Fibroblast of the conjunctiva (primary cell): ENCODE measurements at regions not wholly inside any gene's neighbourhood (a gene's known extent, or its start where the extent isn't known, plus 50 kb on each side); places are given as distances from the start of the nearest gene placed in this dataset.

ENCODE experiments used
- DNase-seq: peaks from one replicate; pipeline ENCODE4 v3.0.0-alpha.2; 2010; ENCODE audit warnings: low read depth

- no peak for DNase-seq
These were observed 130.8 kb upstream of the TNFAIP3 start for GRCh38 chr6:137736048-137736818.

- no peak for DNase-seq
These were observed 130.1 kb upstream of the TNFAIP3 start for GRCh38 chr6:137736911-137737310.

- no peak for DNase-seq
These were observed 129.0 kb upstream of the TNFAIP3 start for GRCh38 chr6:137737836-137738596.

- DNase-seq, result no peak
These were observed 128.0 kb upstream of the TNFAIP3 start for GRCh38 chr6:137738931-137739504.

- no peak for DNase-seq
These were observed 127.5 kb upstream of the TNFAIP3 start for GRCh38 chr6:137739544-137739943.

- no peak for DNase-seq
These were observed 126.8 kb upstream of the TNFAIP3 start for GRCh38 chr6:137740091-137740755.

GRCh38 chr6:137740967-137741761 is 125.9 kb upstream of the TNFAIP3 start:
- DNase-seq, result no peak

GRCh38 chr6:137743493-137743892 is 123.6 kb upstream of the TNFAIP3 start:
- no peak for DNase-seq

GRCh38 chr6:137744877-137745276 is 122.2 kb upstream of the TNFAIP3 start:
- no peak for DNase-seq

GRCh38 chr6:137745321-137745720 is 121.7 kb upstream of the TNFAIP3 start:
- DNase-seq, result no peak

GRCh38 chr6:137746264-137746663 is 120.8 kb upstream of the TNFAIP3 start:
- no peak for DNase-seq

GRCh38 chr6:137749696-137750211 is 117.3 kb upstream of the TNFAIP3 start:
- no peak for DNase-seq

- DNase-seq, result no peak
These were observed 116.8 kb upstream of the TNFAIP3 start for GRCh38 chr6:137750297-137750696.

- DNase-seq, result no peak
These were observed 115.1 kb upstream of the TNFAIP3 start for GRCh38 chr6:137751768-137752560.

- no peak for DNase-seq
These were observed 112.7 kb upstream of the TNFAIP3 start for GRCh38 chr6:137754366-137754765.

- no peak for DNase-seq
These were observed 112.2 kb upstream of the TNFAIP3 start for GRCh38 chr6:137754866-137755265.

- no peak for DNase-seq
These were observed 111.8 kb upstream of the TNFAIP3 start for GRCh38 chr6:137755284-137755683.

- no peak for DNase-seq
These were observed 110.3 kb upstream of the TNFAIP3 start for GRCh38 chr6:137756788-137757187.

GRCh38 chr6:137758661-137759060 is 108.4 kb upstream of the TNFAIP3 start:
- DNase-seq, result no peak

GRCh38 chr6:137759624-137760023 is 107.4 kb upstream of the TNFAIP3 start:
- no peak for DNase-seq

GRCh38 chr6:137761072-137761471 is 106.0 kb upstream of the TNFAIP3 start:
- no peak for DNase-seq
